WI38 (cell line): ENCODE measurements at regions not wholly inside any gene's neighbourhood (a gene's known extent, or its start where the extent isn't known, plus 50 kb on each side); places are given as distances from the start of the nearest gene placed in this dataset.

Experiments
- H3K4me3 ChIP-seq: 2 replicates; pipeline ENCODE4 v1.5.1; 2011; ENCODE audit warnings: low read depth, mild to moderate bottlenecking, control low read depth, low read length
- TF ChIP-seq, protein P1 (sequence below): IDR thresholded peaks from 2 replicates; pipeline ENCODE4 v1.5.1; 2012; ENCODE audit warnings: low read depth, mild to moderate bottlenecking, control low read depth, low read length

DNA sequence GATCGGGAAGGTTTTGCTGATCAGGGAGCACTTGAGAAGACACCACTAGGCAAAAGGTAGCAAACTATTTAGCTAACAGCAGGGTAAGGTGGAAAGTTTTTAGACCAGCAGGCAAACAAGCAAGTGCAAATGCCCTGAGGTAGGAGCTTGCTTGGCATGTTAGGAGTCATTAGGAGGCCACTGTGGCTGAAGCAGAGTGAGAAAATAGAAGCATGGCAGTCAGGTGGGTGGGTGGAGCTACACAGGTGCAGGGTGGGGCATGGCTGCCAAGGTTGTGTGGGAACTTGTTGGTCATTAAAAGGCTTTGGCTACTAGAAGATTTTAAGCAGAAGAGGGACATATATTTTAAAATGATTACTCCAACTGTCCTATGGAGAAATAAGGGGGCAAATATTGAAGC lies 77.3 kb downstream of the EDN1 start:
- H3K4me3 ChIP-seq = no peak overlapping the region
- TF ChIP-seq, protein P1, sequence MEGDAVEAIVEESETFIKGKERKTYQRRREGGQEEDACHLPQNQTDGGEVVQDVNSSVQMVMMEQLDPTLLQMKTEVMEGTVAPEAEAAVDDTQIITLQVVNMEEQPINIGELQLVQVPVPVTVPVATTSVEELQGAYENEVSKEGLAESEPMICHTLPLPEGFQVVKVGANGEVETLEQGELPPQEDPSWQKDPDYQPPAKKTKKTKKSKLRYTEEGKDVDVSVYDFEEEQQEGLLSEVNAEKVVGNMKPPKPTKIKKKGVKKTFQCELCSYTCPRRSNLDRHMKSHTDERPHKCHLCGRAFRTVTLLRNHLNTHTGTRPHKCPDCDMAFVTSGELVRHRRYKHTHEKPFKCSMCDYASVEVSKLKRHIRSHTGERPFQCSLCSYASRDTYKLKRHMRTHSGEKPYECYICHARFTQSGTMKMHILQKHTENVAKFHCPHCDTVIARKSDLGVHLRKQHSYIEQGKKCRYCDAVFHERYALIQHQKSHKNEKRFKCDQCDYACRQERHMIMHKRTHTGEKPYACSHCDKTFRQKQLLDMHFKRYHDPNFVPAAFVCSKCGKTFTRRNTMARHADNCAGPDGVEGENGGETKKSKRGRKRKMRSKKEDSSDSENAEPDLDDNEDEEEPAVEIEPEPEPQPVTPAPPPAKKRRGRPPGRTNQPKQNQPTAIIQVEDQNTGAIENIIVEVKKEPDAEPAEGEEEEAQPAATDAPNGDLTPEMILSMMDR = no peak

DNA sequence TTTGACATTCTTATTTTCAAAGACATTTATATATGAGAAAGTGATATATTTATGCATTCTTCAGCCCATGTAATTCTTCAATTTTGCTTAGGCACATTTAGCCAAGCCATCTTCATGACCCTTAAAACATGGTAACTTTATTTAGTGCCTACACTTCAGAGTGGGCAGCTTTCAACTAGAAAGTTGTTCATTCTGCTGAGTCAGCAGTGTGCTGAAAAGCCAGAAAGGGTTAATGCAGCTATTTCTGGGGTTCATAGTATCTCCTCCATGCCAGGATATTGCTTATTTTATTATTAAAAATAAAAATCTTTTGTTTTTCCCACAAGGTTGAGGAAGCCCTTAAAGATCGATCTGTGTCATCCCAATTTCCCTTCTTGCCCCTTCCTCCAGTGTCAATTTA lies 79.2 kb downstream of the EDN1 start:
- TF ChIP-seq, protein P1 = no peak
- no peak overlapping the region for H3K4me3 ChIP-seq

DNA sequence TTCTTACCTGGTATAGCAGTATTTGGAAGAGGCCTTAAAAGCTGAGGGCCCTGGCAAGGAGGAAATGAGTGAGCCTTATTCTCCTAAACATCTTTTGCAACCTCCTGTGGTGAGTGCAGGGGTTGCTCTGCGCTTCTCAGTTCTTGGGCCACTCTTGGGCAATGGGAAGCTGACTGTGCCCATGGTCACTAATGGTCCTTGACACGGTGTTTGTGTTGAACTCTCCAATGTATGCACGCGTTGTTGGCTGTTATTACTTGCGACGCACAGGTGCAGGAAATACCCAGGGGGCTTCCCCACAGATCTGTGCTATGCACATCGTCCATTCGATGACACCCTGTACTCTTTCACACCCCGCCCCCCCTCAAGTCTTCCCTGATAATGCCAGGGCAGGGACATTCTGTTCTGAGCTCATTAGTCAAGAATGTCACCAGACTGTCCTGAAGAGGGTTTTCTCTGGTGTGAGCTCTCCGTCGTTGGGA lies 79.7 kb downstream of the EDN1 start:
- TF ChIP-seq, protein P1 = no peak
- H3K4me3 ChIP-seq = no peak overlapping the region

DNA sequence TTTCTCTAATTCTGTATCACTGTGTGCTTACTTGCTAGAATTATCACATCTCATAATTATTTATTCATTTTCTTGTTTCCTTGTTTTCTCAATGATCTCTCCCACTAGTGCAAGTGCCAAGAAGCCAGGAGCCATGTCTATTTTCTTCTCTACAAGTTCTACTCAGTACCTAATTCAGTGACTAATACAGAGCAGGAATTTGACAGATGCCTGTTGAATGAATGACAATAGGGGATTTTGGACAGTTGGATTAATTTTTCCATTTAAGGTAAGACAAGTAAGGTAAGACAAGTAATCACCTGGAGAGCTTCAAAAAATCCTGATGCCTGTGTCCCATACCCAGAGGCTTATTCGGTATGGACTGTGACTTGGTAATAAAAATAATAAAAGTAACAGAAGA lies 81.0 kb downstream of the EDN1 start:
- TF ChIP-seq, protein P1 = no peak

GRCh38 chr6:12371641-12372146 lies 81.5 kb downstream of the EDN1 start:
- H3K4me3 ChIP-seq = no peak overlapping the region
- TF ChIP-seq, protein P1 = no peak

More for the DNA sequence above, 81.0 kb downstream of the EDN1 start:
- no peak overlapping the region for H3K4me3 ChIP-seq

GRCh38 chr6:12379181-12379580 lies 89.0 kb downstream of the EDN1 start:
- TF ChIP-seq, protein P1 = no peak

DNA sequence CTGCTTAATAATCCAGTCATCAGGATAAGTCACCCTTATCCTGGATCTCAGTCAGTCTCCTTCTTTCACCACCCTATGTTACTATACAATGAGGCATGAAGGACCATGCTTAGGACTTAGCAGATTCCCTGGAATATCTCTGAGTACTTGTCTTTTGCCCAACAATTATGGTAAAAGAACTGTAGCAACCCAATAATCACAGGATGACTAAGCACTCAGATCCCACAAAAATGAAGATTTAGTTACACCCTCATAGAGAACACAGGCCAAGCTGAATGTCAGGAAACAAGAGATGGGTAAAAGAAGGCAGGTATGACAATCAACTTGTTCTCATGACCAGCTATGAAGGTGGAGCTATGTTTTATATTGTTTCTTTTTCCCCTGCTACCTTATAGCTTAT lies 91.4 kb downstream of the EDN1 start:
- H3K4me3 ChIP-seq = no peak overlapping the region
- TF ChIP-seq, protein P1 = no peak

More at GRCh38 chr6:12379181-12379580, 89.0 kb downstream of the EDN1 start:
- no peak overlapping the region for H3K4me3 ChIP-seq
